HL-60 (cell line): ENCODE measurements at regions not wholly inside any gene's neighbourhood (a gene's known extent, or its start where the extent isn't known, plus 50 kb on each side); places are given as distances from the start of the nearest gene placed in this dataset.

Experiments used
- DNase-seq, 2 experiments: peaks; one replicate each; pipeline ENCODE4 v3.0.0-alpha.2; 2010 to 2020; ENCODE audit warnings: low read depth in 1 of 2, low spot score in 1 of 2
- H3K27ac ChIP-seq: fragments of 250-450 bp; sonication (Bioruptor Pico); replicated peaks from 2 replicates; pipeline ENCODE4 v1.5.1; 2020; ENCODE audit warnings: mild to moderate bottlenecking, moderate library complexity
- H3K27me3 ChIP-seq: fragments of 250-450 bp; sonication (Bioruptor Pico); 2 replicates; pipeline ENCODE4 v1.5.1; 2021; ENCODE audit warnings: mild to moderate bottlenecking, moderate library complexity; ENCODE audit not compliant: insufficient read depth, poor library complexity, severe bottlenecking
- H3K4me3 ChIP-seq: replicated peaks from 2 replicates; pipeline ENCODE4 v1.5.1; 2011; ENCODE audit warnings: mild to moderate bottlenecking, control low read depth, low read length; ENCODE audit not compliant: insufficient read depth
- GABPA ChIP-seq: IDR thresholded peaks from 2 replicates; pipeline ENCODE4 v1.6.1; 2012; ENCODE audit warnings: low read depth
- POLR2AphosphoS5 ChIP-seq: IDR thresholded peaks from 2 replicates; pipeline ENCODE4 v1.6.1; 2012; ENCODE audit warnings: low read depth
- SPI1 ChIP-seq: IDR thresholded peaks from 2 replicates; pipeline ENCODE4 v1.6.1; 2012; ENCODE audit warnings: low read depth, mild to moderate bottlenecking, borderline replicate concordance
- TF ChIP-seq, protein P1 (sequence below): IDR thresholded peaks from one replicate; pipeline ENCODE4 v1.5.1; 2011; ENCODE audit warnings: low read length, control low read depth, inconsistent platforms; ENCODE audit not compliant: insufficient read depth
- TF ChIP-seq, protein P2 (sequence below): IDR thresholded peaks from 2 replicates; pipeline ENCODE4 v1.6.1; 2012; ENCODE audit warnings: low read depth; ENCODE audit not compliant: insufficient replicate concordance

DNA sequence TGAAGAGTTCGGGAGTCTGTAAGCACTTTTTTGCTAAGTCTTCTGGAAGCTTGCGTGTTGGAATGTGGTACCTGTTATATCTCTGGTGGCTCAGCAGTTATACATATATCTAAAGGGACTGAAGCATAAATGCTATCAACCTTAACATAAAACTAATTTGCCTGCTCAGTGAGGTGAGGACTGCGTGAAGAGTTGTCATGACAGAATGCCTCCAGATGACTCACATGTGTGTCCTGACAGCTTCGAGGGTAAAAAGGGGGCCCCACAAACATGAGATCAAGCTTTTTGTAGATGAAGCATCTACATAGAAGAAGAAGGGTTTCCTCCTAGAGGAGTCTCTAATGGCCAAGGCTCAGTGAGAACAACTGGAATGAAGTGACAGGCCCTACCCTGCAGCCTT lies 88.8 kb upstream of the C3orf80 start:
- Histone ChIP-seq H3K27ac (no peak overlapping the region), H3K27me3 (no peaks in the 10 kb centered on the region), H3K4me3 (no peak overlapping the region)
- TF ChIP-seq SPI1 = no peak
- no peak for TF ChIP-seq POLR2AphosphoS5
- no peak for TF ChIP-seq GABPA
- TF ChIP-seq, protein P1, sequence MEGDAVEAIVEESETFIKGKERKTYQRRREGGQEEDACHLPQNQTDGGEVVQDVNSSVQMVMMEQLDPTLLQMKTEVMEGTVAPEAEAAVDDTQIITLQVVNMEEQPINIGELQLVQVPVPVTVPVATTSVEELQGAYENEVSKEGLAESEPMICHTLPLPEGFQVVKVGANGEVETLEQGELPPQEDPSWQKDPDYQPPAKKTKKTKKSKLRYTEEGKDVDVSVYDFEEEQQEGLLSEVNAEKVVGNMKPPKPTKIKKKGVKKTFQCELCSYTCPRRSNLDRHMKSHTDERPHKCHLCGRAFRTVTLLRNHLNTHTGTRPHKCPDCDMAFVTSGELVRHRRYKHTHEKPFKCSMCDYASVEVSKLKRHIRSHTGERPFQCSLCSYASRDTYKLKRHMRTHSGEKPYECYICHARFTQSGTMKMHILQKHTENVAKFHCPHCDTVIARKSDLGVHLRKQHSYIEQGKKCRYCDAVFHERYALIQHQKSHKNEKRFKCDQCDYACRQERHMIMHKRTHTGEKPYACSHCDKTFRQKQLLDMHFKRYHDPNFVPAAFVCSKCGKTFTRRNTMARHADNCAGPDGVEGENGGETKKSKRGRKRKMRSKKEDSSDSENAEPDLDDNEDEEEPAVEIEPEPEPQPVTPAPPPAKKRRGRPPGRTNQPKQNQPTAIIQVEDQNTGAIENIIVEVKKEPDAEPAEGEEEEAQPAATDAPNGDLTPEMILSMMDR = no peak
- TF ChIP-seq, protein P2, sequence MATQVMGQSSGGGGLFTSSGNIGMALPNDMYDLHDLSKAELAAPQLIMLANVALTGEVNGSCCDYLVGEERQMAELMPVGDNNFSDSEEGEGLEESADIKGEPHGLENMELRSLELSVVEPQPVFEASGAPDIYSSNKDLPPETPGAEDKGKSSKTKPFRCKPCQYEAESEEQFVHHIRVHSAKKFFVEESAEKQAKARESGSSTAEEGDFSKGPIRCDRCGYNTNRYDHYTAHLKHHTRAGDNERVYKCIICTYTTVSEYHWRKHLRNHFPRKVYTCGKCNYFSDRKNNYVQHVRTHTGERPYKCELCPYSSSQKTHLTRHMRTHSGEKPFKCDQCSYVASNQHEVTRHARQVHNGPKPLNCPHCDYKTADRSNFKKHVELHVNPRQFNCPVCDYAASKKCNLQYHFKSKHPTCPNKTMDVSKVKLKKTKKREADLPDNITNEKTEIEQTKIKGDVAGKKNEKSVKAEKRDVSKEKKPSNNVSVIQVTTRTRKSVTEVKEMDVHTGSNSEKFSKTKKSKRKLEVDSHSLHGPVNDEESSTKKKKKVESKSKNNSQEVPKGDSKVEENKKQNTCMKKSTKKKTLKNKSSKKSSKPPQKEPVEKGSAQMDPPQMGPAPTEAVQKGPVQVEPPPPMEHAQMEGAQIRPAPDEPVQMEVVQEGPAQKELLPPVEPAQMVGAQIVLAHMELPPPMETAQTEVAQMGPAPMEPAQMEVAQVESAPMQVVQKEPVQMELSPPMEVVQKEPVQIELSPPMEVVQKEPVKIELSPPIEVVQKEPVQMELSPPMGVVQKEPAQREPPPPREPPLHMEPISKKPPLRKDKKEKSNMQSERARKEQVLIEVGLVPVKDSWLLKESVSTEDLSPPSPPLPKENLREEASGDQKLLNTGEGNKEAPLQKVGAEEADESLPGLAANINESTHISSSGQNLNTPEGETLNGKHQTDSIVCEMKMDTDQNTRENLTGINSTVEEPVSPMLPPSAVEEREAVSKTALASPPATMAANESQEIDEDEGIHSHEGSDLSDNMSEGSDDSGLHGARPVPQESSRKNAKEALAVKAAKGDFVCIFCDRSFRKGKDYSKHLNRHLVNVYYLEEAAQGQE = no peak
- DNase-seq = no peak

DNA sequence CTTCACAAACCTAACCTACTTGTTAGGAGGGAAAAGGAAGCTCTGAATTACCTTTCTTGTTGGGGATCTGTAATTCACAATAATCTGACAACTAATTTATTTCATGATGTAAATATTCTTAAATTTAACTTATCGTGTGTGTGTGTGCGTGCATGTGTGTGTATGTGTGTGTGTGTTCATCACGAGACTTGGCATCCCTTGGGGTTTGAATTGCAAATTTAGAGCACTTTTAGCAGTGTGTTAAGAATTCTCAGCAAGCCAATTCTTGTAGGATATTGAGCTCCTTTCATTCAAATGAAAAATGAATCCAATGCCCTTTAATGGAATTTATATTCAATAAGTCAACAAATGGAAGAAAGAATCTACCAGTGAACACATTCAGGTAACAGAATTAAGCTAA lies 85.9 kb upstream of the C3orf80 start:
- H3K4me3 ChIP-seq = no peak overlapping the region
- H3K27ac ChIP-seq = no peak overlapping the region
- TF ChIP-seq POLR2AphosphoS5 (no peak), GABPA (no peak), SPI1 (no peak)
- TF ChIP-seq, protein P2 = no peak
- TF ChIP-seq, protein P1 = no peak
- DNase-seq = no peak
- H3K27me3 ChIP-seq = no peaks in the 10 kb centered on the region

DNA sequence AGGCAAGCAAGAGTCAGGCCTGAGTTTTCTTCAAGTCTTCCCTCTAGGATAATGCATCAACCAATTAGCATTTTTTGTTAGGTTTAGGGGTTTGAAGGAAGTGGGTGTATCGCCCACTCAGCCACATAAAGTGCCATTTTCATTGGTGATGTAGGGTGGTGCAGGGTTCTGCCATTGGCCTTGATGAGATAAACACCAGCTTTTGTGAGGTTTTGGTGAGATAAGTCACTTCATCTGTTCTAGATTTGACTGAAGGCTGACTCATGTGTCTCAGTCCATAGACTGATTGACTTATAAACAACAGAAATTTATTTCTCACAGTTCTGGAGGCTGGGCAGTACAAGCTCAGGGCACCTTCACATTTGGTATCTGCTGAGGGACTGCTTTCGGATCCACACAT lies 84.5 kb upstream of the C3orf80 start:
- Histone ChIP-seq H3K27ac (no peak overlapping the region), H3K4me3 (no peak overlapping the region), H3K27me3 (no peaks in the 10 kb centered on the region)
- TF ChIP-seq, protein P2 = no peak
- TF ChIP-seq SPI1 (no peak), GABPA (no peak), POLR2AphosphoS5 (no peak)
- TF ChIP-seq, protein P1 = no peak
- no peak for DNase-seq
